GM18951 (cell line): ENCODE measurements at regions not wholly inside any gene's neighbourhood (a gene's known extent, or its start where the extent isn't known, plus 50 kb on each side); places are given as distances from the start of the nearest gene placed in this dataset.

ENCODE experiments used
- POLR2A ChIP-seq: IDR thresholded peaks from 4 replicates; pipeline ENCODE4 v1.6.1; 2011; ENCODE audit warnings: mild to moderate bottlenecking; ENCODE audit not compliant: insufficient read length, insufficient read depth; ENCODE audit errors: extremely low read depth
- in situ Hi-C: fragments of 300-500 bp; cut with MboI; formaldehyde crosslinking; loops from one replicate; pipeline ENCODE4 v1.12.0; 2022; ENCODE audit warnings: low sequenced_read_pairs, mixed read lengths, inconsistent platforms; ENCODE audit not compliant: unreplicated experiment

DNA sequence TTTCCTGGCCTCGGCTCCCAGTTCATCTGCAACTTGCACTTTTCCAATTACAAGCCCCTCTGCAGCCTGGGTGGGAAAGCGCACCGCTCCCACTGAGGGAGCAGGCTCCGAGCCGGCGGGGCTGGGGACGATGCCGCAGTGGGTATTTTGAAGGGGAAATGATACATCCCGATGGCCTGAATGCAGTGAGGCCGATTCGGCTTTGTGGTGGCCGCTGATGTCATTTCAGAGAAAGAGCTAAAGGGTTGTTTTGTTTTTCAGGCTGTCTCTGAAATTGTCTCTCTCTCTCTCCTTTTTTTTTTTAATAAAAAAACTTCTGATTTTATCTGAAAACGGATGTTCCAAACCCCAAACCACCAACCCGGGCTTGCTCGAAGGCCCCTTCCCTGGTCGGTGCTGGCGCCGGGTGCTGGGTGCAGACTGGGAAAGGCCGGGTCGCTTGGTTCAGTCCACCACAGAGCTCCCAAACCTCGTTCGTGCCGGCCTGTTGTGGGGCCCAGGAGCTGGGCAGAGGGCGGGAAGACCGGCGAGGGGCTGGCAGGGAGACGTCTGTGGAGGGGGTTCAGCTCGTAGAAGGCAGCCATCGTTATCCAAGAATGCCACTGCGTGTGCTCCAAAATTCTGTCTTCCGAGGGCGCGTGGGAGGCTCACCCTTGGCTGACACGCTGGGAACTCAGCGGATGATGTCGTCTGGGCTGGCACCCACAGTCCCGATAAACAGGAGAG lies 102.8 kb downstream of the FOXL1 start:
- in situ Hi-C loops: no loop called here

DNA sequence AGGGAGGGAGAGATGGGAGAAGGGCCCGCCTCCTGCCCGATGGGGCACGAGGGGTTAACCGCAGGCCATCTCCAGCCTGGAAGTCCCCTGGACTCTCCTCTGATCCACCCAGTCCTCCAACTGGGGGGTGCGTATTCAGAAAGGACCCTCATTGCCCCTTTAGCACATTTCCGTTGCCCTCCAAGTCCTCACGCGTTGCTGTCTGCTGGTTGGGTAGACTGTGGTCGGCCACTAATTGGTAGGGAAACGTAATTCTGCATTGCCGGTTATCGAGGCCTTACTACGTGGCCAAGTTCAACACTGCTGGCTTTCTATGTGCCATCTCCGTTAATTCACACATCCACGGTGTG lies 103.4 kb downstream of the FOXL1 start:
- no peak for TF ChIP-seq POLR2A
- in situ Hi-C loops: no loop called here

More for the DNA sequence above, 102.8 kb downstream of the FOXL1 start:
- TF ChIP-seq POLR2A: no peak

DNA sequence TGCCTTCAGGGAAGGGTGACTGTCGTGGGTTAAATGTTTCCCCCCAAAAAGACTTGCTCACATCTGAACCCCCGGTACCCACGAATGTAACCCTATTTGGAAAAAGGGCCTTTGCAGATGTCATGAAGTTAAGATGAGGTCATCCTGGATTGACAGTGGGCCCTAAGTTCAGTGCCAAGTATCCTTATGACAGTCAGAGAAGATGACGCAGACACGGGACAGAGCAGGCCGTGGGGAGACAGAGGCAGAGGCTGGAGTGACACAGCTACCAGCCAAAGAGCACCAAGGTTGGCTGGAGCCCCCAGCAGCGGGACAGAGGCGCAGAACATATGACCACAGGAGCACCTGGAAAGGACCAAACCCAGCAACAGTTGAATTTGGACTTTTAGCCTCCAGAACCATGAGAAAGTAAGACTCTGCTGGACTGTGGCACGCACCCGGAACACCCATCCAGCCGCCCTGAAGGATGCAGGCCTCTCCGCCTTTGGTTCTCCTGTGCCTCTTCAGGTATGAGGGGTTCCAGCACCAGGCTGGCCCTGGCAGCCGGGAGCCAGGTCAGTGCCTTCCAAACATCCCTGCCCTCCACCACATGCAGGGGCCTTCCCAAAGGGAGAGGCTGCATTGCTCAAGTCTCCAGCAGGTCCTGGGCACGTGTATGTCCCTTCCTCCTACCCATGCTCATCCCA lies 104.0 kb downstream of the FOXL1 start:
- no peak for TF ChIP-seq POLR2A
- in situ Hi-C loops: no loop called here

DNA sequence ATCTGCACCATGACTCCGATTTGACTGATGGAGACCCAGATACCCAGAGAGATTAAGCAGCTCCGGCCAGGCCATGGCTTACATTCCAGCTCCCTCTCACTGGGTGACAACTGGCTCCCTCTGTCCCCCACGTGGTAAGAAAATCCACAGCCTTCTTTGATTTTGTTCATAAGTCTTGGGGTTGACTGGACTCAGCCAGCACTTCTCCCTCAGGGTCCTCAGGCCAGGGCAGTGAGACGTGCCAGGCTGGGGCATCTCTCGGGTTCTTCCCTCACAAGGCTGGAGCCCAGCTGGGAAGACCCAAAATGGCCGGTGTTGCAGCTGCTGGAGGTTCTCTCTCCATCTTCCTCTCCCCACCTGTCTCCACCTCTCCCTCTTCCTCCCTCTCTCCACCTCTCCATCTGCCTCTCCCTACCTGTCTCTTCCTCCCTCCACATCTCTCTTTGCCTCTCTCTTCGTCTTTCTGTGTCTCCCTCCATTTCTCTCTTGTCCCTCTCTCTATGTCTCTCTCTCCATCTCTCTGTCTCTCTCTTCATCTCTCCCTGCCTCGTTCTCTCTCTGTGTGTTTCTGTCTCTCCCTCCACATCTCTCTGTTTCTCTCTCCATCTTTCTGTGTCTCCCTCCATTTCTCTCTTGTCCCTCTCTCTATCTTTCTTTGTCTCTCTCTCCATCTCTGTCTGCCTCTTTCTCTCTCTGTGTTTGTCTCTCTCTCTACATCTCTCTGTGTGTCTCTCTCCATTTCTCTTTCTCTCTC lies 105.3 kb downstream of the FOXL1 start:
- in situ Hi-C loops: no loop called here
- TF ChIP-seq POLR2A: no peak

DNA sequence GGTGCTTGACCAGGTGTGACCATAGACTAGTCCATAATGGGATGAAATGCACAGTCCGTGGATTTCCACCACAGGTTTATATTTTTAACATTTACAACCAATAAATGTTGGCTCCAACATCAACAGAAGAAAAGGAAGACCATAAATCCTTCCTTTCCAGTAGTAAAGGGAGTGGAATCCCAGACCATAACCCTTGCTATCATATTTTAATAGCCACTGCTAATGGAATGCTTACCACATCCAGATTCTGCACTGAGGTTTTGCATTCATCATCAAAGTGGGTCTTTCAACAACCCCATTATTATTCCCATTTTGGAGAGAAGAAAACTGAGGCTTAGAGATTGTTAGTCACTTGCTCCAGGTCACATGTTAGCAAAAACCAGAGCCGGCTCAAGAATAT lies 106.7 kb downstream of the FOXL1 start:
- TF ChIP-seq POLR2A: no peak
- in situ Hi-C loops: no loop called here

DNA sequence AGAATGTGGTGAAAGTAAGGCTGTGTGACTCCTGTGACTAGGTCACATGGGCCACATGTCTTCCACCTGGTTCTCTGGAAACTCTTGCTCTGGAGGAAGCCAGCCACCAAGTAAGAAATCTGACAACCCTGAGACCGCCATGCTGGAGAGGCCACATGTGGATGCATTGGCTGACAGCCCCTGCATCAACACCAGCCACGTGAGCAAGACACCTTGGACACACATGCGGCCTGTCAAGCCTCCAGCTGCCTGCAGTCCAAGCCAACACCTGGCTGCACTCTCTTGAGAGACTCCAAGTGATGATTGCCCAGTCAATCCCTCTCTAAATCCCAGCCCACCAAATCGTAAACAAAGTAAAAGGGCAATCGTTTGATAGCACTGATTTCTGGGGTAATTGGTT lies 112.6 kb downstream of the FOXL1 start:
- in situ Hi-C loops: no loop called here
- TF ChIP-seq POLR2A: no peak

DNA sequence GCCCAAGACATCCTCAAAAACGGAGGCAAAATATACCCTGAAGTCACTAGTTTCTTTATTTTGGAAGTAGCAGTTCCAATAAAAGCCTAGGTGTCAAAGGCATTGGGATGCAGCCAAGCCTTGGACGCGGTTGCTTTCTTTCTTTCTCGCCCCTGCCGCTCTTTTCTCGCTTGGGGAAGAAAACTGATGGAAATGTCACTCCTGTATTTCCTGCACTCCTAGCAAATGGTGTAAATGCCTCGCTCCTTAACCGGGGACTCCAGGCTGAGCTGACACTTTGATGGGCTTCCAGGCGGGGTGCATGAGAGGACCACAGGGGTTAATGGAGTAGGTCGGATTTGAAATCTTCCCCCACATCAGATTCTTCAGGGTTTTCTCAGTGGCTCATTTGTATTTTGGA lies 114.1 kb downstream of the FOXL1 start:
- in situ Hi-C loops: no loop called here
- no peak for TF ChIP-seq POLR2A

DNA sequence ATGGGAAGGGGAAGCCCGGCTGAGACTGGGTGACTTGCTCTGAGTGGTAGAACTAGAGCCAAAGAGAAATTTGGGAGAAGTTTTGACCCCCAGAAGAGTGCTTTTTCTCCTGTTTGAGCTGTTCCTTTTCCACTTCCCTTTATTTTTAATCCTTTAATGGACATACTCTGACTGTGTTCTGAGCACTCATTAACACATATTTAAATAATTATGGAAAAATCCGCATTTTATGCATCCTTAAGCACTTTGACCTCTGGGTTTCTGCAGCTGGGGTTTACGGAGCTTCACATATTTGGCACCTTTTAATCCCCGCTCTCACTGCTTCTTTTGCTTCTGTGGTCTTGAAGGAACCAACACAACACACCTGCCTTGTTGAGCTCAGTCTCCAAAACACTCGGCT lies 114.7 kb downstream of the FOXL1 start:
- TF ChIP-seq POLR2A: no peak
- in situ Hi-C loops: no loop called here

DNA sequence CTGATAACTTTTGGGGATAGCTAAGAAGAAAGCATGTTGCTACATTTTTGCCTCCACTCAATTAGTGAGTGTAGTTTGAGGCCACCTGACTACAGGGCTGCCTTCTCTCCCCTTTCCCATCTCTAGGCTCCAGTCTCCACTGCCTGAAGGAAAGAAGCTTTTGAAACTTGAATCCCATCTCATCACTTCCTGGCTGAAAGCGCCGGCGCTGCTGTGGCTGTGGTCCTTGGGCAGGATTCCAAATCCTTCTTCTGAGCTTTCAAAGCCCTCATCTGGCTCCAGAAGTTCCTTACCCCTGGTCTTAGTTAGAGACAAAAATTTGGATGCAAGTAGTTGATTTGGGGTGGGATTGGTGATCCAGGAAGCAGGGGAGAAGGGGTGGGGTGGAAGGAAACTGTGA lies 119.4 kb downstream of the FOXL1 start:
- TF ChIP-seq POLR2A: no peak
- in situ Hi-C loops: no loop called here

DNA sequence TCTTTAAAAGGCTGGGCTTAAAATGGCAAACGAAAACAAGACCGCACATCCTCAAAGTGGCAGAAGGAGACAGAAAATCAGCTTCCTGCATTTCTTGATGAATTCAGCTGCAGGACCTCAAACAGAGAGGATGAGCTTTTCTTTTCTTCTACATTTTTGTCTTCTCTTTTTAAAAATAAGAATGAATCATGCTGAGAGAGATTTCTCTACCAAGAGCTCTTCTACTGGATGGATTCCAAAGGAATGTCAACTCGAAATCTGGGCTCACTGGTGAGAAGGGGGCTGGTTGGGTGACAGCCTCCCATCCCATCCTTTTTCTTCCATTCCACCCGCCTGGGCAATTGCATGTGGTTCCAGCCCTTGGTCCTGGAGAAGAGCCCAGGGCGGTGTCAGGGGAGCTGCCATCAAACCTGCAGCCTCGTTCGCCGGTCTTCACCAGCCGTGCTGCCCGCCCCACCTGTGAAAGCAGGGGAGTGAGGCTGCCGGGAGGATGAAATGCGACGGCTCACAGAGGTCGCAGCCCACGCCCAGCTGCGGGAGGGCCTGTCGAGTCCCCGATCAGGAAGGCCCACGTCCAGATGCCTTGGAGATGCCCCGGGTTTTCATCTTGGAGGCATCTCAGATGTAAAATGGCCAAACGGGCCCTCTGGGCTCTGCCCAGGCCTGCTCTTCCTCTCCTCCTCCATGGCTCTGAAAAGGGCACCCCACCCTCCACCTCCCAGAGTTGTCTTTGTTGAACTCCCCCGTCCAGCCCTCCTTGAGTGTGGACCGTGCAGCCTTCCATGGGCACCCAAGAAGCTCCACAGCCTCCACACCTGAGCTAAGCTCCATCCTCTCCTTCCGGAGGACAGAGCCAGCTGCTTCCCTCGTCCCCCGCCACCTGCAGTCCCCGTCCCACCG lies 121.9 kb downstream of the FOXL1 start:
- TF ChIP-seq POLR2A: no peak
- in situ Hi-C loops: no loop called here

DNA sequence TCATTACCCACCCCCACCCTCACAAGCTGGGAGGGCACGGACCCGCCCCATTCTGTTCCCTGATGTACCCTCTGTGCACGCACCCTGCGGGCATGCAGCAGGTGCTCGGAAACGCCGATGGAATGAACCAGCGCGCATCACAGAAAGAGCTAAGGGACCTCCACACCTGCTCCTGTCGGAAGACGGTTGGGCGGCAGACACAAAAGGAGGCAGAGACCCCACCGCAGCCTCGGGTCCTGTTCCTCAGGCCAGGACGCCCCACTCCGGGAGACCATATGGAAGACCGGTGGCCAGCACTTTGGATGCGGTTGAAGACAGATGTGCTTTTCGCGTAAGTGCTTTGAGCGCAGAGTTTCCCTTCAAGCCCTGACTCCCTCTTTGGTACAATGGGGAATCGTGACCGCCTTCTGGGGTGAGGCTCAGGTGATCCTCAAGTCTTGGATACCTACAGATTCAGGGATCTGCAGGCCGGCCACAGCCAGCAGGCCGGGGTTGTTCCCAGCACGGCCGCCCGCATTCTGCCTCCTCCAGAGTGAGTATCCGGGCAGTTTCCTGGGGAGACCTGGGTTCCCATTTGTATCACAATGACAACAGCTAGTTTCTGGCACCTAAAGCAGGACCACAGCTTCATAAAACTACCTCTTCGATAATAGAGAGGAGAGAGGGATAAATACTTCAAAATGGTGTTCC lies 123.1 kb downstream of the FOXL1 start:
- TF ChIP-seq POLR2A: no peak
- in situ Hi-C loops: no loop called here

DNA sequence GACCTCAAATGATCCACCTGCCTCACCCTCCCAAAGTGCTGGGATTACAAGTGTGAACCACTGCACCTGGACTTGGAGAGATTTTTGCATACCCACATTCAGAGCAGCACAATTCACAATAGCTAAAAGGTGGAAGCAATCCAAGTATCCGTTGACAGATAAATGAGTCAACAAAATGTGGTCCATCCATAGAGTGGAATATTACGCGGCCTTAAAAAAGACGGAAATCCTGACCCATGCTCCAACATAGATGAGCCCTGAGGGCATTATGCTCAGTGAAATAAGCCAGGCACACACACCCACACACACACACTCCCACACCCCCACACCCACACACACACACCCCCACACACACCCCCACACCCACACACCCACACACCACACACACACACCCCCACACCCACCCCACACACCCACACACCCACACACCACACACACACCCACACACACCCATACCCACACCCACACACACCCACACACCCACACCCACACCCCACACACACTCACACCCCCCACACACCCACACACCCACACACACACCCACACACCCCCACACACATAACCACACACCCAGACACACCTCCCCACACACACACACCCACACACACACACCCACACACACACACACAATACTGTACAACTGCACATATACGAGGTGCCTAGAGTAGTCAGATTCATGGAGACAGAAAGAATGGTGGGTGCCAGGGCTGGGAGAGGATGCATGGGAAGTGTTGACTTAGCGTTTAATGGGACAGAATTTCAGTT lies 124.7 kb downstream of the FOXL1 start:
- no peak for TF ChIP-seq POLR2A
- in situ Hi-C loops: no loop called here
